H1 (cell line): ENCODE measurements at regions not wholly inside any gene's neighbourhood (a gene's known extent, or its start where the extent isn't known, plus 50 kb on each side); places are given as distances from the start of the nearest gene placed in this dataset.

Experiments
- CEBPB ChIP-seq: IDR thresholded peaks from 2 replicates; pipeline ENCODE4 v1.6.1; 2012; ENCODE audit warnings: low read depth, low read length
- CHD2 ChIP-seq: IDR thresholded peaks from 2 replicates; pipeline ENCODE4 v1.6.1; 2012; ENCODE audit warnings: low read length, improper control_type of control experiment
- HDAC6 ChIP-seq: IDR thresholded peaks from one replicate; pipeline ENCODE4 v1.7.1; 2012; ENCODE audit warnings: low read depth, mild to moderate bottlenecking, inconsistent platforms, low read length, moderate library complexity
- JUND ChIP-seq: IDR thresholded peaks from 2 replicates; pipeline ENCODE4 v1.6.1; 2011; ENCODE audit warnings: mild to moderate bottlenecking, improper control_type of control experiment, low read length
- KDM5A ChIP-seq: fragments of 200-600 bp; IDR thresholded peaks from 2 replicates; pipeline ENCODE4 v1.7.1; 2012; ENCODE audit warnings: mild to moderate bottlenecking, low read length, inconsistent platforms, mixed read lengths
- MAX ChIP-seq: IDR thresholded peaks from 2 replicates; pipeline ENCODE4 v1.6.1; 2012; ENCODE audit warnings: inconsistent platforms
- SIN3A ChIP-seq, 2 experiments: IDR thresholded peaks in 1 of 2; conservative IDR thresholded peaks in 1 of 2; 2 replicates each; pipeline ENCODE4 v1.6.1; 2011 to 2012; ENCODE audit warnings: low read length in 2 of 2, improper control_type of control experiment in 1 of 2, low read depth in 1 of 2, mild to moderate bottlenecking in 1 of 2
- ZNF274 ChIP-seq: IDR thresholded peaks from 2 replicates; pipeline ENCODE4 v1.7.0; 2012; ENCODE audit warnings: low read length, borderline replicate concordance; ENCODE audit errors: extremely low read depth
- TF ChIP-seq, protein P1 (sequence below), 3 experiments: IDR thresholded peaks; 1 replicate in 2 of 3; 2 replicates in 1 of 3; pipeline versions ENCODE4 v1.5.1 to v1.6.1; 2011; ENCODE audit warnings: low read length in 3 of 3, mild to moderate bottlenecking in 3 of 3, inconsistent platforms in 2 of 3, low read depth in 1 of 3, moderate library complexity in 1 of 3; ENCODE audit not compliant: insufficient read depth in 1 of 3; ENCODE audit errors: control extremely low read depth in 1 of 3

GRCh38 chr12:32048791-32049190 is 57.9 kb upstream of the BICD1 start:
- TF ChIP-seq HDAC6 (no peak), MAX (no peak), ZNF274 (no peak), SIN3A (conservative IDR thresholded peaks at IDR 0.05 in 1 of 2, IDR thresholded peaks at IDR 0.05 in 1 of 2; ENCODE audit: low read depth in 1 of 2, low read length in 2 of 2) (no peak), KDM5A (no peak), CEBPB (no peak), JUND (no peak), CHD2 (no peak)
- TF ChIP-seq, protein P1, sequence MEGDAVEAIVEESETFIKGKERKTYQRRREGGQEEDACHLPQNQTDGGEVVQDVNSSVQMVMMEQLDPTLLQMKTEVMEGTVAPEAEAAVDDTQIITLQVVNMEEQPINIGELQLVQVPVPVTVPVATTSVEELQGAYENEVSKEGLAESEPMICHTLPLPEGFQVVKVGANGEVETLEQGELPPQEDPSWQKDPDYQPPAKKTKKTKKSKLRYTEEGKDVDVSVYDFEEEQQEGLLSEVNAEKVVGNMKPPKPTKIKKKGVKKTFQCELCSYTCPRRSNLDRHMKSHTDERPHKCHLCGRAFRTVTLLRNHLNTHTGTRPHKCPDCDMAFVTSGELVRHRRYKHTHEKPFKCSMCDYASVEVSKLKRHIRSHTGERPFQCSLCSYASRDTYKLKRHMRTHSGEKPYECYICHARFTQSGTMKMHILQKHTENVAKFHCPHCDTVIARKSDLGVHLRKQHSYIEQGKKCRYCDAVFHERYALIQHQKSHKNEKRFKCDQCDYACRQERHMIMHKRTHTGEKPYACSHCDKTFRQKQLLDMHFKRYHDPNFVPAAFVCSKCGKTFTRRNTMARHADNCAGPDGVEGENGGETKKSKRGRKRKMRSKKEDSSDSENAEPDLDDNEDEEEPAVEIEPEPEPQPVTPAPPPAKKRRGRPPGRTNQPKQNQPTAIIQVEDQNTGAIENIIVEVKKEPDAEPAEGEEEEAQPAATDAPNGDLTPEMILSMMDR (IDR thresholded peaks at IDR 0.05; ENCODE audit: control extremely low read depth in 1 of 3, insufficient read depth in 1 of 3, low read depth in 1 of 3, low read length in 3 of 3): no peak
